Peyer's patch (tissue), 4 donors: ENCODE measurements at regions not wholly inside any gene's neighbourhood (a gene's known extent, or its start where the extent isn't known, plus 50 kb on each side); places are given as distances from the start of the nearest gene placed in this dataset.

Experiments
- CTCF ChIP-seq, 6 experiments: fragments of 450-650 bp in 4 of 6; fragments of 200-600 bp in 2 of 6; sonication (generic) in 1 of 6; IDR thresholded peaks; one replicate each; pipeline ENCODE4 v1.5.1; 2017 to 2019; ENCODE audit warnings: antibody characterized with exemption in 6 of 6, mild to moderate bottlenecking in 3 of 6, moderate library complexity in 1 of 6
- POLR2A ChIP-seq, 2 donors: fragments of 450-650 bp; IDR thresholded peaks; one replicate each; pipeline ENCODE4 v1.5.1; 2017; ENCODE audit warnings: antibody characterized with exemption in 2 of 2, mild to moderate bottlenecking in 2 of 2, moderate library complexity in 2 of 2

- TF ChIP-seq POLR2A (IDR thresholded peaks at IDR 0.05): no peak
- TF ChIP-seq CTCF (IDR thresholded peaks at IDR 0.05): no peak
These were observed 737.4 kb downstream of the MRPL39 start for GRCh38 chr21:24869862-24870261.
